ENCODE measurements at regions not wholly inside any gene's neighbourhood (a gene's known extent, or its start where the extent isn't known, plus 50 kb on each side); places are given as distances from the start of the nearest gene placed in this dataset.
"Not testable (repeated sequence)": the region's sequence is repeated elsewhere in the genome, so short reads cannot be mapped to it uniquely, and the experiment has no call there.

- POLR2A ChIA-PET, result no interaction called here
- CTCF ChIA-PET, result no interaction called here
- DNase-seq (ENCODE audit: extremely low spot score), result no peak
- TF ChIP-seq ELF4 (IDR thresholded peaks at IDR 0.05) (no peak), L3MBTL2 (conservative IDR thresholded peaks at IDR 0.05) (no peak), LEF1 (IDR thresholded peaks at IDR 0.05; ENCODE audit: borderline replicate concordance) (no peak), ZNF384 (IDR thresholded peaks at IDR 0.05) (no peak), NFRKB (IDR thresholded peaks at IDR 0.05) (no peak), HDGF (IDR thresholded peaks at IDR 0.05; ENCODE audit: borderline replicate concordance) (no peak), SP1 (IDR thresholded peaks at IDR 0.05) (no peak), ARNT (IDR thresholded peaks at IDR 0.05) (no peak), FOXM1 (IDR thresholded peaks at IDR 0.05; ENCODE audit: borderline replicate concordance) (no peak), TARDBP (IDR thresholded peaks at IDR 0.05) (no peak), PKNOX1 (IDR thresholded peaks at IDR 0.05) (no peak), FOXK2 (IDR thresholded peaks at IDR 0.05) (no peak)
Observed at GRCh38 chr16:5214466-5214865, 116.9 kb upstream of the EEF2KMT start.

- CTCF ChIA-PET, POLR2A ChIA-PET: not testable (repeated sequence)
Observed at GRCh38 chr16:5212501-5212900, 114.9 kb upstream of the EEF2KMT start.

GRCh38 chr16:5207862-5208498 is 110.4 kb upstream of the EEF2KMT start:
- CTCF ChIA-PET, POLR2A ChIA-PET: not testable (repeated sequence)
- peak; percentile 17 for DNase-seq (ENCODE audit: extremely low spot score)

More at GRCh38 chr16:5212501-5212900, 114.9 kb upstream of the EEF2KMT start:
- not testable (repeated sequence) for DNase-seq (ENCODE audit: extremely low spot score)

- no peak for DNase-seq (ENCODE audit: extremely low spot score)
- ChIA-PET POLR2A (no interaction called here), CTCF (no interaction called here)
- TF ChIP-seq SUZ12 (IDR thresholded peaks at IDR 0.05), result no peak
Observed at GRCh38 chr16:5207001-5207523, 109.5 kb upstream of the EEF2KMT start.

GRCh38 chr16:5206331-5206990 is 108.9 kb upstream of the EEF2KMT start:
- ChIA-PET CTCF (no interaction called here), POLR2A (no interaction called here)
- no peak for TF ChIP-seq BHLHE40 (IDR thresholded peaks at IDR 0.05; ENCODE audit: borderline replicate concordance)
- no peak for TF ChIP-seq SP1 (IDR thresholded peaks at IDR 0.05)
- TF ChIP-seq ELF4 (IDR thresholded peaks at IDR 0.05), result no peak
- TF ChIP-seq TARDBP (IDR thresholded peaks at IDR 0.05), result no peak

GRCh38 chr16:5205361-5206040 is 107.9 kb upstream of the EEF2KMT start:
- ChIA-PET CTCF (no interaction called here), POLR2A (no interaction called here)
- no peak for TF ChIP-seq PKNOX1 (IDR thresholded peaks at IDR 0.05)
- no peak for TF ChIP-seq HDGF (IDR thresholded peaks at IDR 0.05; ENCODE audit: borderline replicate concordance)
- no peak for TF ChIP-seq CTBP1 (IDR thresholded peaks at IDR 0.05; ENCODE audit: borderline replicate concordance)
- no peak for TF ChIP-seq FOXA1 (IDR thresholded peaks at IDR 0.05)
- no peak for TF ChIP-seq LEF1 (IDR thresholded peaks at IDR 0.05; ENCODE audit: borderline replicate concordance)
- no peak for TF ChIP-seq FOXM1 (IDR thresholded peaks at IDR 0.05; ENCODE audit: borderline replicate concordance)
- TF ChIP-seq BHLHE40 (IDR thresholded peaks at IDR 0.05; ENCODE audit: borderline replicate concordance), result no peak
- no peak for TF ChIP-seq ELF4 (IDR thresholded peaks at IDR 0.05)
- no peak for TF ChIP-seq L3MBTL2 (conservative IDR thresholded peaks at IDR 0.05)
- no peak for TF ChIP-seq FOXK2 (IDR thresholded peaks at IDR 0.05)
- TF ChIP-seq NFRKB (IDR thresholded peaks at IDR 0.05), result no peak
- no peak for TF ChIP-seq SP1 (IDR thresholded peaks at IDR 0.05)
- DNase-seq (ENCODE audit: extremely low spot score), result no peak

More at GRCh38 chr16:5206331-5206990, 108.9 kb upstream of the EEF2KMT start:
- DNase-seq (ENCODE audit: extremely low spot score), result no peak

- CTCF ChIA-PET; DNase-seq (ENCODE audit: extremely low spot score); POLR2A ChIA-PET: not testable (repeated sequence)
Observed at GRCh38 chr16:5203675-5204074, 106.1 kb upstream of the EEF2KMT start.

GRCh38 chr16:5200123-5200522 is 102.5 kb upstream of the EEF2KMT start:
- TF ChIP-seq FOXK2 (IDR thresholded peaks at IDR 0.05) (no peak), ELF4 (IDR thresholded peaks at IDR 0.05) (no peak), SP1 (IDR thresholded peaks at IDR 0.05) (no peak), CTBP1 (IDR thresholded peaks at IDR 0.05; ENCODE audit: borderline replicate concordance) (no peak), ARNT (IDR thresholded peaks at IDR 0.05) (no peak), FOXA1 (IDR thresholded peaks at IDR 0.05) (no peak), NFRKB (IDR thresholded peaks at IDR 0.05) (no peak)
- ChIA-PET CTCF (no interaction called here), POLR2A (no interaction called here)
- DNase-seq (ENCODE audit: extremely low spot score), result no peak
